ENCODE measurements at regions not wholly inside any gene's neighbourhood (a gene's known extent, or its start where the extent isn't known, plus 50 kb on each side); places are given as distances from the start of the nearest gene placed in this dataset.

- TF ChIP-seq CHD7 (IDR thresholded peaks at IDR 0.05; ENCODE audit: insufficient replicate concordance, low read length) = no peak
- TF ChIP-seq TAF1 (IDR thresholded peaks at IDR 0.05; ENCODE audit: low read depth, low read length) = no peak
- no peak for TF ChIP-seq SP2 (IDR thresholded peaks at IDR 0.05; ENCODE audit: low read length)
- TF ChIP-seq MAFK (IDR thresholded peaks at IDR 0.05; ENCODE audit: low read depth, low read length) = no peak
- TF ChIP-seq EGR1 (IDR thresholded peaks at IDR 0.05; ENCODE audit: borderline replicate concordance, low read depth, low read length) = no peak
- TF ChIP-seq CTBP2 (IDR thresholded peaks at IDR 0.05; ENCODE audit: borderline replicate concordance, insufficient read depth, insufficient read length, low read length) = no peak
- no peak for TF ChIP-seq TCF12 (IDR thresholded peaks at IDR 0.05; ENCODE audit: low read depth, low read length)
- TF ChIP-seq SAP30 (IDR thresholded peaks at IDR 0.05; ENCODE audit: insufficient read depth, insufficient replicate concordance, low read length) = no peak
- TF ChIP-seq POLR2AphosphoS5 (IDR thresholded peaks at IDR 0.05; ENCODE audit: low read depth, low read length) = no peak
- TF ChIP-seq GTF2F1 (IDR thresholded peaks at IDR 0.05; ENCODE audit: borderline replicate concordance, low read depth, low read length) = no peak
- no peak for TF ChIP-seq ZNF274 (IDR thresholded peaks at IDR 0.05; ENCODE audit: borderline replicate concordance, extremely low read depth, low read length)
- no peak for TF ChIP-seq POLR2A (IDR thresholded peaks at IDR 0.05; ENCODE audit: control extremely low read depth in 1 of 2, low read depth in 2 of 2, low read length in 2 of 2)
- no peak for TF ChIP-seq ASH2L (IDR thresholded peaks at IDR 0.05; ENCODE audit: low read length)
- TF ChIP-seq CHD2 (IDR thresholded peaks at IDR 0.05; ENCODE audit: low read length) = no peak
These were observed 526.7 kb downstream of the SOX11 start (continued) for GRCh38 chr2:6218926-6219325.

Data from H1 (cell line).